ENCODE measurements at regions not wholly inside any gene's neighbourhood (a gene's known extent, or its start where the extent isn't known, plus 50 kb on each side); places are given as distances from the start of the nearest gene placed in this dataset.

DNA sequence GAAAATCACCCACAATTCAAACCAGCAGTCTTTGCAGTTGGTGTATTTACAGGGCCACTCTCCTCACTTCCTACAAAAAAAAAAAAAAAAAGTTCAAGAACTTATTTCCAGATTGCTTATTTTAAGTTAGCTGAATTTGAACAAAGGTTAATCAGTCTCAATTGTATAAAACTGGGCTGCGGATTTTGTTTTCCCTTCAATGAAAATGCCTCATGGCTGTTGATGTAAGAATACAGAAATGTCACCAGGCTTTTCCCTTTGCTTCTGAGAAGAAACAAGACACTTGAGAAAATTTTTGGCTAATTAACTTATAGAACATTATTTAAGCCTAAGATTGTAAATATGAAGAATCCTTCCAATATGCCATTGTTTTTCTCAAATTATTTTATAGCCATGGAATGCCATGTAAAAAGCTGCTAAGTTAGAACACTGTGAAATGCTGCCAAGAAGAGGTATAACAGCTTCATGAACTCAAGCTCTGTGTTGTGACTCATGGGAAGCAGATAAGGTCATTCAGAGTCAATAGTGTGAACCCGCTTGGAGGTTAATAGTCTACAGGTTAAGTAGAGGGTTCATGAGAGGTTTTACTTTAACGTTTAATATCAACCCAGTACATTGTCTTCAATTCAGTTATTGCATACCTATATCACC lies 84.3 kb upstream of the ABI3BP start:
- H3K36me3 Mint-ChIP-seq: no peaks in the 10 kb centered on the region
- H3K4me3 Mint-ChIP-seq: no peak overlapping the region
- no peaks in the 10 kb centered on the region for H3K9me3 Mint-ChIP-seq
- no peaks in the 10 kb centered on the region for H3K4me1 Mint-ChIP-seq
- DNase-seq (ENCODE audit: low spot score in 2 of 2): no peak
- no peak for ATAC-seq
- no peak overlapping the region for H3K27ac Mint-ChIP-seq

DNA sequence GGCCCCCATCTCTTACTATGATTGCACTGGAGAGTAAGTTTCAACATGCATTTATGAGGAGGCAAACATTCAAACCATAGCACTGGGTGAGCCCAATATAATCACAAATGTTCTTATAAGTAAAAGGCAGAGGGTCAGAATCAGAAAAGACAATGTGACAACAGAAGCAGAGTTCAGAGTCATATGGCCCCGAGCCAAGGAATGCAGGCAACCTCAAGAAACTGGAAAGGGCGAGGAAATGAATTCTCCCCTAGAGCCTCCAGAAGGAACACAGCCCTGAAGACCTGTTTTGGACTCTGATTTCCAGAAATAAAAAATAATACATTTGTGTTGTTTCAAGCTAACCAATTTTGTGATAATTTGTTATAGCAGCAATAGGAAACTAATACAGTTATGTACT lies 81.3 kb upstream of the ABI3BP start:
- H3K27ac Mint-ChIP-seq: no peak overlapping the region
- no peaks in the 10 kb centered on the region for H3K4me1 Mint-ChIP-seq
- H3K9me3 Mint-ChIP-seq: no peaks in the 10 kb centered on the region
- no peaks in the 10 kb centered on the region for H3K36me3 Mint-ChIP-seq
- H3K4me3 Mint-ChIP-seq: no peak overlapping the region
- no peak for DNase-seq (ENCODE audit: low spot score in 2 of 2)
- ATAC-seq: no peak

DNA sequence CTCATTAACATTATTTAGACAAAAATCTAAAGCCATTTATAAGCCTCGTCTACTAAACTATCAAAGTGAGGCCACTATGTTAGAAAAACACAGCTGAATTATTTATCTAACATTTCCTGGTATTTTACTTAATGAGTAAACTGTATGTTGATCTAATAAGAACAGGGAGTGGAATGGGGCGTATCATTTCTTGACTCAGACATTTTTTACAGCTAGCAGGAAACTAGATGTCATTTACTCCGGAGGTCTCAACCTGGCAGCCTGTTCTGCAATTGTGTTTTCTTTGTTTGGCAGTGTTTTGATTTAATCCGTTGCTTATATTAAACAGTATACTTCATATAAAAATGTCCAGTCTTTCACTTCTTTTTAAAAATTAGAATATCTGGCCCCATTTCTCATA lies 79.1 kb upstream of the ABI3BP start:
- Mint-ChIP-seq H3K27ac (no peak overlapping the region), H3K9me3 (no peaks in the 10 kb centered on the region), H3K4me1 (no peaks in the 10 kb centered on the region), H3K36me3 (no peaks in the 10 kb centered on the region), H3K4me3 (no peak overlapping the region)
- DNase-seq (ENCODE audit: low spot score in 2 of 2) (no peak), ATAC-seq (no peak)

DNA sequence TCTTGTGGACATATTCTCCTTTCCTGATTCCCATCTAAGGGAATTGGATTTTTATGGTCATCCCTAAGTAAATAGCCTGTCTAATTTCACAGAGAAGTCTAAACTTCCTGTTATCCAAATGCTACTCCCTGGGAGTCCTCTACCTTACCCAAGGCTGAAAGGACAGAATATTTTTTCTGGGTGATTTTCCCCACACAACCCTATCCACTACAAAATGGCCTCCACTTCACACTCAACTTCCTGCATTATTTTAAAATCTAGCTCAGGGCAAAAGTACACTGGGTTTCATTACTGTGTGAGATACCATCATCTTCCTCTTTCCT lies 77.5 kb upstream of the ABI3BP start:
- no peak for ATAC-seq
- Mint-ChIP-seq H3K4me1 (peaks cover 2% of the 10 kb centered on the region), H3K9me3 (no peaks in the 10 kb centered on the region), H3K27ac (no peak overlapping the region), H3K36me3 (no peaks in the 10 kb centered on the region), H3K4me3 (no peak overlapping the region)
- no peak for DNase-seq (ENCODE audit: low spot score in 2 of 2)

DNA sequence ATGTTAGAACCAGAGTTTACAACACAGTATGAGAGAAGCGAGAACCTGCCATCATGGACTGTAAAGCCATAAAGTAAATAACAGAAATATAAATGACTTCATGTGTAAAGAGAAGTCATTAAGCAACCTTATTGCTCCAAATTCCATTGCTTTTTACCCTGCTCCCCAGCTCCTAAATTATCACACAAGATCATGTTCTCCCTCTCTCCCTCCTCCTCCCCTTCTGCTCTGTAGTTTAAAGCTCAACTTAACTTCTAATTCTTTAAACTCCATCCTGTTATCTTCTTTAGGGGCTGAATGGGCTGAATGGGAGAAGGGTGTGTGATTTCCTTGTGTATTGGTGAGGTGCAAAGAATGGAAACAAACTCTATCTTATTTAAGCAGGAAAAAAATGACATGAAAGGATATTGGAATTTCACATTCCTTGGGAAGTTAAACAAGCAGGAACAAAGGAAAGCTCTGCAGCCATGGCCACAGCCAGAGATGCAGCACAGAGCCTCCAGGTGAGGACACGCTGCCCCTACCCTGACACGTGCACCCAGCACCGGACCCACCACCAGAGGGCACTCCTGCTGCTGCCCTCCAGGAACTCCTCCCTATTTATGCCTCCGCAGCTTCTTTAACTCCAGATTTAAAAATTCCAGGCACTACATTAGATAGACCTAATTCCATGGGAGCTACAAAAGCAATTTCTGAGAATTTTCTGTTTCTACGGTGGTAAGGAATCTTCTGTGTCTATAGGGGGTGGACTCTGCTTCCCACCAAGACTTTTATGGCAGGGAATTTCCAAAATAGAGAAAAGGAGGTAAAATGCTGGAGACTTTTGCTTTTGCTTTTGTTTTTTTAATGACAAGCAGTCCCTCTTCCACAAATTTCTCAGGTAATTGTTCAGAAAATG lies 76.9 kb upstream of the ABI3BP start:
- DNase-seq (ENCODE audit: low spot score in 2 of 2) (peak; percentile 48 to 76), ATAC-seq (peak; percentile 81)
- Mint-ChIP-seq H3K27ac (no peak overlapping the region), H3K36me3 (no peaks in the 10 kb centered on the region), H3K9me3 (no peaks in the 10 kb centered on the region), H3K4me1 (peaks cover 4% of the 10 kb centered on the region), H3K4me3 (no peak overlapping the region)

DNA sequence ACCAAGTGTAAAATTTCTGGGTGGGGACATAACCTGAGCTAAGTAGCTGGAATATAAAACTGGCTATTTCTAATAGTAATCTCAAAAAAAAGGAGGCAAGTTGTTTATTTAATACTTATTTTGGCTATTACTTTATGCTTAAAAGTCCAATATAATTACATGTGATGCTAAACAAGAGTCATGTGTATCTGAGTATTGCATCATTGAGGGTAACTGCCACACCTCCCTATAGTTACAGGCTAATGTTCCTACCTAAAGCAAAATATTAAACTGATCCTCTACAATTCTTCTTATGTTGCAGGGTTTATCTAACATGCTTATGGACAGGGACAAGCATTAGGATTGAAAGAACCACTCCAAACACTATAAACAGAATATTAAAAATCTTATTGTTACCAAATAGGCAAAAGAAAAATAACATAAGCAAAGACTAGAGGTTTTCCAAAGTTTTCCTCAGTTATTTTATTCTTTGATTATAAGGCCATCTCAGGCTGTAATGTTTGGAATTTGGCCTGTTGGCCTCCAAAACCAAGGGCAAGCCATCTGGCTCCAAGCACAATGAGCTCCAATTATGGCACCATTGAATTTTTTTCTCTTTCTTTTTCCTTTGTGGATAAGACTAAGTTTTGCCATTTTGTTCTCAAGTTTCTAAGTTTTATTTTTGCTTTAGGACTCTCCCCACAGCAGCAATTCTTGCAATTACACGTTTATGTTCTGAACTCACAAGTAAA lies 75.8 kb upstream of the ABI3BP start:
- no peak for DNase-seq (ENCODE audit: low spot score in 2 of 2)
- peaks cover 4% of the 10 kb centered on the region for H3K4me1 Mint-ChIP-seq
- H3K4me3 Mint-ChIP-seq: no peak overlapping the region
- H3K36me3 Mint-ChIP-seq: no peaks in the 10 kb centered on the region
- no peak for ATAC-seq
- H3K27ac Mint-ChIP-seq: no peak overlapping the region
- no peaks in the 10 kb centered on the region for H3K9me3 Mint-ChIP-seq

DNA sequence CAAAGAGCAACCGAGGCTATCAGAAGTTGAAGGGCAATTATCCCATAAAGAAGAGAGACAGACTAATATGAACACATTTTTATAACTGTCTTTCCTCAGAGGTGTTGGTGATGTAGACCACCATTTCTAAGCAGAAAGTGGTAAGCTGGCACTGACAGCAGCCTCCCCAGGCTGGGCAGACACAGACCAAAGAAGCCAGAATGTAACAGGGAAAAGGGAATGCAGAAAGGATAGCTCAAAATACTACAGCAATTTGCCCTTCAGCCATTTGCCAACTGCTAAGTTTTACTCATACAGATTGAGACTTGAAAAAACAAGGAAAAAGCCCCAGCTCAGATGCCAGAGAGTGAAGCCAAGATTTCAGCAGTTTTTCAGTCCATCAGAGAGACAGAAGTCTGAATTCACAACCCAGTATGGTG lies 73.5 kb upstream of the ABI3BP start:
- Mint-ChIP-seq H3K27ac (no peak overlapping the region), H3K4me1 (peaks cover 4% of the 10 kb centered on the region), H3K9me3 (no peaks in the 10 kb centered on the region), H3K36me3 (no peaks in the 10 kb centered on the region), H3K4me3 (no peak overlapping the region)
- DNase-seq (ENCODE audit: low spot score in 2 of 2) (no peak), ATAC-seq (no peak)

DNA sequence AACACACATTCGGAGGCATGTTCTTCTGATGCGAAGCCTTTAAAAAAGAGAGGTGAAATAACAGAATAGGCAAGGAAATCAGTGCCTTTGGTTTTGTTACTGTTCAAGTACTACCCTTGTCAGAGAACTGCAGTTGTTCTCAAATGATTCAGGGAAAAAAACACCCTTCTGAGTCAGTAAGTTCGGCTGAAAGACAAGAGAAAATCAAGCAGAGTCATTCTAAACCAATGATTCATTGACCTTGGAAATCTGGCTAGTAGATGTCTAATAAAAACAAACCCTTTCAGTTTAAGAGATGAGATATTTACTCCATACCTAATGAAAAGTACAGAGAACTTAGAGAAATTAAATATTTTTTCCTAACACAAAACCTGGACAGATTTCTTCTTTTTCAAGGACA lies 72.7 kb upstream of the ABI3BP start:
- DNase-seq (ENCODE audit: low spot score in 2 of 2): no peak
- H3K27ac Mint-ChIP-seq: no peak overlapping the region
- H3K36me3 Mint-ChIP-seq: no peaks in the 10 kb centered on the region
- peak; percentile 82 for ATAC-seq
- H3K9me3 Mint-ChIP-seq: no peaks in the 10 kb centered on the region
- peaks cover 4% of the 10 kb centered on the region for H3K4me1 Mint-ChIP-seq
- no peak overlapping the region for H3K4me3 Mint-ChIP-seq

DNA sequence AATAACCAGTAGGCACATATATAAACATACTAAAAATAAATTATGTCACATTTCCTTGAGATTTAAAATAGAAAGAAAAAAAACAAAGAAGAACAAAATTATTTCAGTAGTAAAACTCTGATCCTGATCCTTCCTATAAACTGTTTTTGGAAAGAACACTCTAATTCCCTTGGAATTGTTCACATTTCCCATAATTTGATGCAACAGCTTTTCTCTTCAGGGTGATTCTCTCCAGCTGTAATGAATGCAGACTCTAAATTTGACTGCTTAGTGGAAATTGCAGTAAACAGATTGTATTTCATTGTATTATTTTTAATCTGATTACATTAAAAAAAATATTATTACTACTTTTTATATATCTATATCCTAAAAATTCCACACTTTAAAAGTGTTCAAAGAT lies 70.2 kb upstream of the ABI3BP start:
- Mint-ChIP-seq H3K36me3 (no peaks in the 10 kb centered on the region), H3K9me3 (peaks cover 14% of the 10 kb centered on the region), H3K4me1 (peaks cover 4% of the 10 kb centered on the region), H3K4me3 (no peak overlapping the region), H3K27ac (no peak overlapping the region)
- ATAC-seq (no peak), DNase-seq (ENCODE audit: low spot score in 2 of 2) (no peak)

DNA sequence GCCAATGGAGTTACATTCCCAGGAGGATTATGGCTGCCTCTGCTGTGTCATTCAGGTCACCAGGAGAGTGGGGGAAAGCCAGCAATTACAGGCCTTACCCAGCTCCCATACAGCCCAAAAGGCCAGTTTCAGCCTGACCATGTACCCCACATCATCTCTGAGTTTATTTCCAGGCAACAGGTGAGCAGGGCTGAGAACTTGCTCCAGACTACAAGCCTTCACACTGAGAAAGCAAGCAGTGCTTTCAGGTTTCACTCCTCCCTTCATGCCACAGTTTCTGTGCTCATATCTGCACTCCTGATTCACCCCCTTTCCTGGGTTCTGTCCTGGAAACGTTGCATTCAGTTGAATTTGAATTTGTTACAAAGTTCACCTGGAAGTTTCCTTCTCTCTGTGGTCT lies 68.1 kb upstream of the ABI3BP start:
- no peak for ATAC-seq

DNA sequence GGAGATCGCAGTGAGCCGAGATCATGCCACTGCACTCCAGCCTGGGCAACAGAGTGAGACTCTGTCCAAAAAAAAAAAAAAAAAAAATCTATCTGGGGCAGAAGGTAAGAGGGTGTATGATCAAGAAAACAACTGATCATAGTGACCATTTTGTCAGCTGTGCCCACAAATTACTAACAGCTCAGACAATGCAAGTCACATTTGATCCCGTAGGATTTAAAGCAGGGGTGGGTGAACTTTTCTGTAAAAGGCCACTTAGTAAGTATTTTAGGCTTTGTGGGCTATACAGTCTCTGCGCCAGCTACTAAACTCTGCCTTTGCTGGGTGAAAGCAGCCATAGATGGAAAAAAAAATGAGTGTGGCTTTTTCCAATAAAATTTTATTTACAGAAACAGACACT lies 57.6 kb upstream of the ABI3BP start:
- no peak for ATAC-seq
- no peak for DNase-seq (ENCODE audit: low spot score in 2 of 2)
- no peak overlapping the region for H3K27ac Mint-ChIP-seq
- H3K36me3 Mint-ChIP-seq: no peaks in the 10 kb centered on the region
- H3K4me1 Mint-ChIP-seq: no peaks in the 10 kb centered on the region
- no peaks in the 10 kb centered on the region for H3K9me3 Mint-ChIP-seq
- H3K4me3 Mint-ChIP-seq: no peak overlapping the region

More for the DNA sequence above, 68.1 kb upstream of the ABI3BP start:
- Mint-ChIP-seq H3K9me3 (peaks cover 20% of the 10 kb centered on the region), H3K4me3 (no peak overlapping the region), H3K36me3 (no peaks in the 10 kb centered on the region), H3K27ac (no peak overlapping the region), H3K4me1 (peaks cover 4% of the 10 kb centered on the region)
- no peak for DNase-seq (ENCODE audit: low spot score in 2 of 2)

DNA sequence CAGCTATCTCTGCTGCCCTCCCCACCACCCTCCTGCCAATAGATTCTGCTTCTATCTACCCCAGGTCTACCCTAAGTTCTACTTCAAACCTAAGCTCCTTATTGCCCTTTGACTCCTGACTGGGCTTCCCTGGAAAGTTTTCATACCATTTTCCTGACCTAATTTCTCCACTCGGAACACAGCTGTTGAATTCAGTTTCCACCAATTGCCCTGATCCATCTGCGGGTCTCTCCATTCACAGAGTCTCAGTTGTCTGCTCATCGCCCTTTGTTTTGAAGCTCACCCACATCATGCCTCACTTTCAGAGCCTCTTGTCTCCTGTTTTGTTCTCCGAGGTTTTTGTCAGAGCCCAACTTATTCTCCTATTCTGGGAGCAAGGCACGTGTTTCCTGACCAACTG lies 56.8 kb upstream of the ABI3BP start:
- no peak overlapping the region for H3K4me3 Mint-ChIP-seq
- no peaks in the 10 kb centered on the region for H3K36me3 Mint-ChIP-seq
- H3K9me3 Mint-ChIP-seq: no peaks in the 10 kb centered on the region
- DNase-seq (ENCODE audit: low spot score in 2 of 2) (no peak), ATAC-seq (no peak)
- H3K4me1 Mint-ChIP-seq: no peaks in the 10 kb centered on the region
- H3K27ac Mint-ChIP-seq: no peak overlapping the region

DNA sequence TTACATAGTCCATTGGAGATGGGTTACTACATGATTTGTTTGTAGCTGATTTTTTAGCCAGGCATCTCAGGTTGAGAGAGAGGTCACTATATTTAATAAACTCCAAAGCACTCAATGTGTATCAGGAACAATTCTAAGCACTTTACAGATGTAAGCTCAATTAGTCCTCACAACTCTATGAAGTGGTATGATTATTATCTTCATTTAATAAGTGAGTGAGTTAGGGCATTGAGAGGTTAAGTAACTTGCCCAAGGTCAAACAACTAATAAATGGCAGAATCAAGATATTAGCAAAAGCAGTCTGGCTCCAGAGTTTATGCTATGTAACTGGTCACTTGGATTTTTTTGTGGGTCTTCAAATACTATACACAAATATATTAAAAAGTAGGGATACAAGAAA lies 56.3 kb upstream of the ABI3BP start:
- Mint-ChIP-seq H3K27ac (no peak overlapping the region), H3K9me3 (no peaks in the 10 kb centered on the region), H3K36me3 (no peaks in the 10 kb centered on the region), H3K4me1 (no peaks in the 10 kb centered on the region), H3K4me3 (no peak overlapping the region)
- no peak for ATAC-seq
- DNase-seq (ENCODE audit: low spot score in 2 of 2): no peak

DNA sequence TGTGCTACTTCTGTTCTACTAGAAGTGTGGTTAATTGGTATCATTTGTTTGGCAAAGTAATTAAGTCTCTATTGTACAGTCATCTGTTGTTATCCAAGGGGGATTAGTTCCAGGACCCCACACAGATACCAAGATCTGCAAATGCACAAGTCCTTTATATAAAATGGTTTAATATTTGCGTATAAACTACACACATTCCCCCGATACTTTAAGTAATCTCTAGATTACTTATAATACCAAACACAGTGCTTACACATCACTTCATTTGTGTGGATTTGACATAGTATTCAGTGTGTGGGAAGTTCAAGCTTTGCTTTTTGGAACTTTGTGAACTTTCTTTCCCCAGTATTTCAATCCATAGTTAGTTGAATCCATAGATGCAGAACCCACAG lies 50.5 kb upstream of the ABI3BP start:
- Mint-ChIP-seq H3K4me1 (no peaks in the 10 kb centered on the region), H3K27ac (no peak overlapping the region), H3K4me3 (no peak overlapping the region), H3K9me3 (no peaks in the 10 kb centered on the region), H3K36me3 (no peaks in the 10 kb centered on the region)
- ATAC-seq (no peak), DNase-seq (ENCODE audit: low spot score in 2 of 2) (no peak)

DNA sequence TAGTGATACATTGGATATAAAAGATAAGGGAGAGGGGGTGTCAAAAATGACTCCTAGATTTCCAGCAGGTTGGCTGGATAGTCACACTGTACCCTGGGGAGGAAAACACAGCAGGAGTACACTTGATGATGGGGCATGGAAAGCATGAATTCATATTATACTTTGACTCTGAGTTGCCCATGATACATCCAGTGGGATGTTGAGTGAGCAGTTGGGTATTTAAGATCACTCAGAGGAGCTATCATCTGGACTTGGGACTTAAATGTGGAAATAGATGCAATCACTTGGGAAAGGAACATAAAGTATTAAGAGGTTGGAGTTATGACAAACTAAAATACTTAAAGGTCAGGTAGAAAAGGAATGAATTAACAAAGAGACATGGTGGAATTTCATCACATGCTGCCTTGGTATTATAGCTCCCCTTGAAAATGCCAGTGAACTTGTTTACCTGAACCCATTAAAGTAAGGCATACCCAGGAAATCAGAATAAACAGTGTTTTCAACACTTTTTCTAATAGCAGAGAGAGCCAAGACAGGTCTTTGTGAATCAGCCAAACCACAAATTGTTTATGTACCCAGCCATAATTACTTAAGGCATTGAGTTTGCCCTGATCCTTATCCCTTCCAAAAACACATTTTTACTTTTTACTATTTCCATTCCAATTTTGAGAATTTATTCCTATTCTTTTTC lies 49.9 kb upstream of the ABI3BP start:
- Mint-ChIP-seq H3K4me3 (no peak overlapping the region), H3K9me3 (no peaks in the 10 kb centered on the region), H3K27ac (no peak overlapping the region), H3K4me1 (no peaks in the 10 kb centered on the region), H3K36me3 (no peaks in the 10 kb centered on the region)
- ATAC-seq (no peak), DNase-seq (ENCODE audit: low spot score in 2 of 2) (no peak)
